CD4-positive, CD25-positive, alpha-beta regulatory T cell (primary cell): ENCODE measurements at regions not wholly inside any gene's neighbourhood (a gene's known extent, or its start where the extent isn't known, plus 50 kb on each side); places are given as distances from the start of the nearest gene placed in this dataset.

Source experiments
- ATAC-seq, 2 donors: fragments of 150-1000 bp; cut with Tn5 transposase; one replicate each; pipeline ENCODE4 v1.10.0; 2021; ENCODE audit warnings: low read depth in 2 of 2, moderate number of reproducible peaks in 2 of 2, moderate library complexity in 1 of 2
- DNase-seq, 3 donors: peaks; one replicate each; pipeline versions ENCODE4 v3.0.0 to v3.0.0-alpha.2; 2012 to 2022; ENCODE audit warnings: mixed read lengths in 1 of 3
- H3K27ac ChIP-seq: one replicate; pipeline ENCODE4 v1.7.0; 2013; ENCODE audit warnings: mild to moderate bottlenecking, low read length; ENCODE audit not compliant: insufficient read depth, poor library complexity, severe bottlenecking
- H3K27me3 ChIP-seq: one replicate; pipeline ENCODE4 v1.7.0; 2013; ENCODE audit warnings: low read length; ENCODE audit not compliant: control insufficient read depth, insufficient read depth
- H3K36me3 ChIP-seq: one replicate; pipeline ENCODE4 v1.7.0; 2013; ENCODE audit warnings: mild to moderate bottlenecking, low read length, moderate library complexity; ENCODE audit not compliant: control insufficient read depth, insufficient read depth
- H3K4me1 ChIP-seq: 2 replicates; pipeline ENCODE4 v1.7.0; 2013; ENCODE audit warnings: mild to moderate bottlenecking, low read length; ENCODE audit not compliant: insufficient read depth, control insufficient read depth, poor library complexity, severe bottlenecking
- H3K4me3 ChIP-seq: one replicate; pipeline ENCODE4 v1.7.0; 2013; ENCODE audit warnings: low read depth, mild to moderate bottlenecking, low read length, moderate library complexity
- H3K9me3 ChIP-seq, 2 experiments: 1 replicate in 1 of 2; 2 replicates in 1 of 2; pipeline ENCODE4 v1.7.0; 2013; ENCODE audit warnings: low read length in 2 of 2, mild to moderate bottlenecking in 1 of 2, moderate library complexity in 1 of 2; ENCODE audit not compliant: control insufficient read depth in 2 of 2
- H3K27ac Mint-ChIP-seq, 3 donors: one replicate each; pipeline ENCODE4 v1.8.0; 2020 to 2022; ENCODE audit warnings: mild to moderate bottlenecking in 3 of 3, mixed read lengths in 3 of 3, moderate library complexity in 2 of 3
- H3K27me3 Mint-ChIP-seq: one replicate; pipeline ENCODE4 v1.8.0; 2022; ENCODE audit warnings: mild to moderate bottlenecking, mixed read lengths
- H3K36me3 Mint-ChIP-seq: one replicate; pipeline ENCODE4 v1.8.0; 2020; ENCODE audit warnings: mixed read lengths
- H3K4me1 Mint-ChIP-seq, 4 donors: one replicate each; pipeline ENCODE4 v1.8.0; 2020 to 2022; ENCODE audit warnings: mixed read lengths in 4 of 4, mild to moderate bottlenecking in 1 of 4
- H3K4me3 Mint-ChIP-seq, 4 donors: one replicate each; pipeline ENCODE4 v1.8.0; 2020 to 2022; ENCODE audit warnings: mild to moderate bottlenecking in 4 of 4, mixed read lengths in 4 of 4, moderate library complexity in 3 of 4
- H3K9me3 Mint-ChIP-seq, 7 donors: one replicate each; pipeline ENCODE4 v1.8.0; 2020 to 2022; ENCODE audit warnings: mixed read lengths in 7 of 7, mild to moderate bottlenecking in 3 of 7, moderate library complexity in 2 of 7

DNA sequence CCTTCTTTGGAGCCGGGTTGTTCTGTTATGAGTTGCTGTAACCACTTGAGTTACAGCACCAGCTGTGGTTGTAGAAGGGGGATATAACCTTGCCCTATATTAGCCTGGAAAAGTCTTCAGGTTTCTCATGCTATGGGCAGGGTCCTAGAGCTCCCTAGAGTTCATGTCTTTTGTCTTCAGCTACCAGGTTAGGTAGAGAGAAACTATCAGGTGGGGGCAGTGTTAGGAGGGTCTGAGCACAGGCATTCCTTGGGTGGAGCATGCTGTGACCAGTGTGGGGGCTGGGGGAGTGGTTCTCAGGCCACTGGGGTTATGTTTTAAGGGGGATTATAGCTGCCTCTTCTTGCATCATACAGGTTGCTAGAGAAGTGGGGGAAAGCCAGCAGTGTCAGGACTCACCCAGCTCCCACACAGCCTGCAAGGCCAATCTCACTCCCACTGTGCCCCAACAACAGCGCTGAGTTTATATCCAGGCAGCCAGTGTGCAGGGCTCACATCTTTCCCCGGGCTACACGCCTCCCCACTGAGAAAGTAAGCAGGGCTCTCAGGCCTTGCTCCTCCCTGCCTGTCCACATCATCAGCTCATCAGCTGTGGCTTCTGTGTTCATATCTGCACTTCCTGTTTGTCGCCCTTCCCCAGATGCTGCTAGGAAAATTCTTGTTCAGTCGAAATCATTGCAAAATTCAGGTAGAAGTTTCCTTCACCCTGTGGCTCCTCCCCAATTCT is 133.8 kb upstream of the NRXN1 start:
- Histone ChIP-seq H3K4me3 (no peak overlapping the region), H3K27me3 (no peaks in the 10 kb centered on the region), H3K36me3 (no peaks in the 10 kb centered on the region), H3K27ac (no peak overlapping the region), H3K4me1 (no peaks in the 10 kb centered on the region), H3K9me3 (peaks cover 3% of the 10 kb centered on the region in 2 experiments)
- H3K27ac Mint-ChIP-seq = no peak overlapping the region
- peaks cover 0 to 15% (median 2%) of the 10 kb centered on the region in 7 donors for H3K9me3 Mint-ChIP-seq
- H3K4me3 Mint-ChIP-seq = no peak overlapping the region
- DNase-seq = no peak
- H3K36me3 Mint-ChIP-seq = no peaks in the 10 kb centered on the region
- no peaks in the 10 kb centered on the region for H3K4me1 Mint-ChIP-seq
- no peaks in the 10 kb centered on the region for H3K27me3 Mint-ChIP-seq
- ATAC-seq = peak in 1 of 2 donors; percentile 20

DNA sequence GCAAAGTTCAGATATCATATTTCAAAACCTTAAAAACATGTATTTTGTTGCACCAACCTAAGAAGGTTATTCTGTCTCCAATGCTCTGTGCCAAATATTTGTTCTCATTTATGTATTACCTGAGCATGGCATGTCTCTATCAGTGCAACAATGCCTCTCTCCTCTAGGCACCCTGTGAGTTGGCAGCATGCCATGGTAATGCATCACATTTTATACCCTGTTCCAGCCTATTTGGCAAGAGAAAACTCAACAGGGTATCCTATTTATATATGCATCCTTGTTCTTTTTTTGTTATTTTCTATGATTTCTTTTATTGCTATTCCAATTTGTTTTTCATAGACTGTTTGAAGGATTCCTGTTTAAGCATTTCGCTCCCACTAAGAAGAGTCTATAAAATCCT is 126.3 kb upstream of the NRXN1 start:
- Histone ChIP-seq H3K36me3 (no peaks in the 10 kb centered on the region), H3K27ac (no peak overlapping the region), H3K27me3 (no peaks in the 10 kb centered on the region), H3K4me3 (no peak overlapping the region), H3K9me3 (no peaks in the 10 kb centered on the region), H3K4me1 (no peaks in the 10 kb centered on the region)
- no peak overlapping the region for H3K27ac Mint-ChIP-seq
- ATAC-seq (no peak), DNase-seq (no peak)
- no peaks in the 10 kb centered on the region for H3K36me3 Mint-ChIP-seq
- no peaks in the 10 kb centered on the region for H3K27me3 Mint-ChIP-seq
- peaks cover 3 to 26% (median 4%) of the 10 kb centered on the region in 7 donors for H3K9me3 Mint-ChIP-seq
- H3K4me3 Mint-ChIP-seq = no peak overlapping the region
- no peaks in the 10 kb centered on the region for H3K4me1 Mint-ChIP-seq

DNA sequence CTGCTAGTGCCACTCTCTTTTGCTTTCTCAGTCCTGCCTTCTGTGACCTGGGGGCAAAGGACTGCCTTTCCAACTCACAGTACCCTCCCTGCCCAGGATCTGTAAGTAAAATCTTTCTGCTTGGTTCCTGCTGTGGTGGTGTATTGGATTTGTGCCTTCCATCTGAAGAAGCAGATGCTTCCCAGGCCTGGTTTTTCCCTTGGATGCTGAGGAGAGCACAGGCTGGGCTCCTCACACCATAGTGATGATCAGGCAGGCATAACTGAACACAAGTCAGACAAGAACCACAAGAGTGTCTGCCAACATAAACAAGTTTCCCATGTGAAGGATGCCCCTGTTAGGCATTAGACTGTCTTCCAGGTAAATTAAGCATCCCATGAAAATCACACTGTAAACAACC is 121.3 kb upstream of the NRXN1 start:
- Histone ChIP-seq H3K4me1 (no peaks in the 10 kb centered on the region), H3K36me3 (no peaks in the 10 kb centered on the region), H3K27me3 (no peaks in the 10 kb centered on the region), H3K9me3 (no peaks in the 10 kb centered on the region), H3K27ac (no peak overlapping the region), H3K4me3 (no peak overlapping the region)
- H3K4me3 Mint-ChIP-seq = no peak overlapping the region
- H3K36me3 Mint-ChIP-seq = no peaks in the 10 kb centered on the region
- ATAC-seq (no peak), DNase-seq (no peak)
- H3K27me3 Mint-ChIP-seq = no peaks in the 10 kb centered on the region
- no peaks in the 10 kb centered on the region for H3K4me1 Mint-ChIP-seq
- peaks cover 4 to 18% (median 11%) of the 10 kb centered on the region in 7 donors for H3K9me3 Mint-ChIP-seq
- H3K27ac Mint-ChIP-seq = no peak overlapping the region

DNA sequence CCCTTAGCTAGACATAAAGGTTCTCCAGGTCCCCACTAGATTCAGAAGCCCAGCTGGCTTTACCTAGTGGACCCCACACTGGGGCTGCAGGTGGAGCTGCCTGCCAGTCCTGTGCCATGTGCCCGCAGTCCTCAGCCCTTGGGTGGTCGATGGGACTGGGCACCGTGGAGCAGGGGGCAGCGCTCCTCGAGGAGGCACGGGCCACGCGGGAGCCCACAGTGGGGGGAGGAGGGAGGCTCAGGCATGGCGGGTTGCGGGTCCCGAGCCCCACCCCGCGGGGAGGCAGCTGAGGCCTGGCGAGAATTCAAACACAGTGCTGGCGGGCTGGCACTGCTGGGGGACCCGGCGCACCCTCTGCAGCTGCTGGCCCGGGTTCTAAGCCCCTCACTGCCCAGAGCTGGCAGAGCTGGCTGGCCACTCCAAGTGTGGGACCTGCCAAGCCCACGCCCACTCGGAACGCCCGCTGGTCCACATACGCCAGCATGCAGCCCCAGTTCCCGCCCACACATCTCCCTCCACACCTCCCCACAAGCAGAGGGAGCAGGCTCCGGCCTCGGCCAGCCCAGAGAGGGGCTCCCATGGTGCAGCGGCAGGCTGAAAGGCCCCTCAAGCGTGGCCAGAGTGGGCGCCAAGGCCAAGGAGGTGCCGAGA is 119.7 kb upstream of the NRXN1 start:
- DNase-seq (no peak), ATAC-seq (no peak)
- peaks cover 3 to 11% (median 6%) of the 10 kb centered on the region in 7 donors for H3K9me3 Mint-ChIP-seq
- H3K36me3 Mint-ChIP-seq = no peaks in the 10 kb centered on the region
- Histone ChIP-seq H3K27me3 (no peaks in the 10 kb centered on the region), H3K9me3 (no peaks in the 10 kb centered on the region), H3K27ac (no peak overlapping the region), H3K36me3 (no peaks in the 10 kb centered on the region), H3K4me3 (no peak overlapping the region), H3K4me1 (no peaks in the 10 kb centered on the region)
- no peak overlapping the region for H3K4me3 Mint-ChIP-seq
- H3K4me1 Mint-ChIP-seq = no peaks in the 10 kb centered on the region
- H3K27ac Mint-ChIP-seq = no peak overlapping the region
- no peaks in the 10 kb centered on the region for H3K27me3 Mint-ChIP-seq

DNA sequence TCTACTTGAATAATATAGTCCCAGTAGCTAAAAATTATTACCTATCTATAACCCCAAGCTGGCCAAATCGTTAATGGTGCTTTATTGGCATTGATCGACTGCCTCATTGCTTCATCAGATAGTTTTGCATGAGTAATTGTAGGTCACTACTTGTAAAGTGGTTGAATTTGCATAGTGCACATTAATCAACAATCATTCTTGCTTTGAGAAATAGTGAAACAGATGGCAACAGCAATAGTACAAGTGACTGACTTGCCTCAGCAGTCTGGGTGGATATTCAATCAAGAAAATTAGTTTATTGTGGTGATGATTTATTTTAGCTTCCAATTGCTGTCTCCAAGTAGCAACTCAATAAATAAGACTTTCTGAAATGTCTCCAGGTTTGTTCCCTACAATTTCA is 117.8 kb upstream of the NRXN1 start:
- peaks cover 4 to 11% (median 6%) of the 10 kb centered on the region in 7 donors for H3K9me3 Mint-ChIP-seq
- H3K4me1 Mint-ChIP-seq = no peaks in the 10 kb centered on the region
- Histone ChIP-seq H3K27ac (no peak overlapping the region), H3K4me3 (no peak overlapping the region), H3K4me1 (no peaks in the 10 kb centered on the region), H3K27me3 (no peaks in the 10 kb centered on the region), H3K36me3 (no peaks in the 10 kb centered on the region), H3K9me3 (no peaks in the 10 kb centered on the region)
- DNase-seq (no peak), ATAC-seq (no peak)
- H3K4me3 Mint-ChIP-seq = no peak overlapping the region
- H3K27me3 Mint-ChIP-seq = no peaks in the 10 kb centered on the region
- H3K27ac Mint-ChIP-seq = no peak overlapping the region
- no peaks in the 10 kb centered on the region for H3K36me3 Mint-ChIP-seq

DNA sequence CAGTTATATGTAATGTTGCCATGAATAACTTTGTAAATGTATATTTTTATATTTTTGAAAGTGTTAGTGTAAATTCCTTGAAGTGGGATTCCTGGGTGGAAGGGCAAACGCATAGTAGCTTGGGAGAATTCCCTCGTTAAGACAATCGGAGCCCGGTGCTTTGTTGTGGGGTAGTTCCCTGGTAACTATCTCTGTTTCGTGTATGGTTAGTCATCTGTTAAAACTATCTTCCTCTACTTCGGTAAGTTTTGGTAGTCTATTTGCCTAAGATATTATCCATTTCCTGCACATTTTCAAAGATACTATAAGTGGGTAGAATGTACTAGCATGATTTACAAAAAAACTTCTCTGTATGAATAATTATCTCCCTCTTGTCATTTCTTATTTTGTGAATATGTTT is 113.8 kb upstream of the NRXN1 start:
- H3K27me3 Mint-ChIP-seq = no peaks in the 10 kb centered on the region
- Histone ChIP-seq H3K4me3 (no peak overlapping the region), H3K9me3 (no peaks in the 10 kb centered on the region), H3K27ac (no peak overlapping the region), H3K27me3 (no peaks in the 10 kb centered on the region), H3K4me1 (no peaks in the 10 kb centered on the region), H3K36me3 (no peaks in the 10 kb centered on the region)
- no peaks in the 10 kb centered on the region for H3K36me3 Mint-ChIP-seq
- peaks cover 0 to 14% (median 4%) of the 10 kb centered on the region in 7 donors for H3K9me3 Mint-ChIP-seq
- H3K27ac Mint-ChIP-seq = no peak overlapping the region
- DNase-seq = no peak
- no peak overlapping the region for H3K4me3 Mint-ChIP-seq
- no peaks in the 10 kb centered on the region for H3K4me1 Mint-ChIP-seq
- no peak for ATAC-seq

DNA sequence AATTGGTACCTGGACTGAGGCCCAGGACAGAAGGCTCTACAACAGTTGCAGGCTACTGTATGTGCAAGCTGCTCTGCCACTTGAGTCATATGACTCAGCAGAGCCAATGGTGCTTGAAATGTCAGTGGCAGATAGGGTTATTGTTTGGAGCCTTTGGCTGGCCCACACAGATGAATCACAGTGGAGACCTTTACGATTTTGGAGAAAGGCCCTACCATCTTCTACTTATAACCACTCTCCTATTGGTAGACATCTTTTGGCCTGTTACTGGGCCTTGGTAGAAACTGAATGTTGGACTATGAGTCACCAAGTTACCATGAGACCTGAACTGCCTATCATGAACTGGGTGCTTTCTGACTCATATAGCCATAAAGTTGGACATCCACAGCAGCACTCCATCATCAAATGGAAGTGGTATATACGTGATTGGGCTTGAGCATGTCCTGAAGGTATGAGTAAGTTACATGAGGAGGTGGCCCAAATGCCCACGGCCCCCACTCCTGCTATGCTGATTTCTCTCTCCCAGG is 88.9 kb upstream of the NRXN1 start:
- Histone ChIP-seq H3K4me3 (no peak overlapping the region), H3K4me1 (no peaks in the 10 kb centered on the region), H3K9me3 (peaks cover 0 to 2% of the 10 kb centered on the region in 2 experiments), H3K36me3 (no peaks in the 10 kb centered on the region), H3K27ac (no peak overlapping the region), H3K27me3 (no peaks in the 10 kb centered on the region)
- Mint-ChIP-seq H3K27ac (no peak overlapping the region), H3K4me3 (no peak overlapping the region), H3K27me3 (no peaks in the 10 kb centered on the region), H3K4me1 (no peaks in the 10 kb centered on the region), H3K36me3 (no peaks in the 10 kb centered on the region), H3K9me3 (peaks cover 5 to 19% (median 13%) of the 10 kb centered on the region in 7 donors)
- DNase-seq (no peak), ATAC-seq (no peak)

DNA sequence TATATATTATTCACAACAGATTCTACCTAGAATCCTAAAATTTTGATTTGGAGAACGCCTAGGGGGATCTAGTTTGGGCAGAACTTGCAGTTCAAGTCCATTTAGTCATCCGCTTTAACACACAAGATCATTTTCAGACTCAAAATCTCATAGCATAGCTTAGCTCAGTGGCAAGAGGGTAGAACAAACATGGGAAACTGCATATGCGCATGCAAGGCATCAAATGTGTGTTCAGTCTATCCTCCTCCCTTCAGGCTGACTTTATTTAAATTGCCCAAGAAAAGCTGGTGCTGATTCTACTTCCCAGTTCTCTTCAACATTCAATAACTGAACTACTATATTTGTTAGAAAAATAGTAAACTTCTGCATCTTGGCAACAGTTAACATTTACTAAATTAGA is 79.6 kb upstream of the NRXN1 start:
- H3K27ac Mint-ChIP-seq = no peak overlapping the region

More for the DNA sequence above, 79.6 kb upstream of the NRXN1 start:
- H3K9me3 ChIP-seq = no peaks in the 10 kb centered on the region
- Mint-ChIP-seq H3K36me3 (no peaks in the 10 kb centered on the region), H3K27me3 (no peaks in the 10 kb centered on the region), H3K9me3 (peaks cover 0 to 9% (median 6%) of the 10 kb centered on the region in 7 donors), H3K4me1 (no peaks in the 10 kb centered on the region), H3K4me3 (no peak overlapping the region)
- no peaks in the 10 kb centered on the region for H3K36me3 ChIP-seq
- DNase-seq (no peak), ATAC-seq (no peak)
- H3K27ac ChIP-seq = no peak overlapping the region
- H3K27me3 ChIP-seq = no peaks in the 10 kb centered on the region
- no peaks in the 10 kb centered on the region for H3K4me1 ChIP-seq
- H3K4me3 ChIP-seq = no peak overlapping the region
